H1 (cell line): ENCODE measurements at regions not wholly inside any gene's neighbourhood (a gene's known extent, or its start where the extent isn't known, plus 50 kb on each side); places are given as distances from the start of the nearest gene placed in this dataset.

Experiments used
- CTCF ChIA-PET: fragments of 300-600 bp; sonication (Branson Sonifier 250); formaldehyde crosslinking; loops from one replicate; lab custom pipeline; 2021; ENCODE audit not compliant: partially characterized antibody; lab: Charles Lee
- POLR2A ChIA-PET: fragments of 300-600 bp; sonication (Branson Sonifier 250); formaldehyde crosslinking; loops from one replicate; lab custom pipeline; 2021; ENCODE audit warnings: inconsistent platforms; ENCODE audit not compliant: partially characterized antibody; lab: Charles Lee
- DNase-seq, 2 experiments: peaks; one replicate each; pipeline versions ENCODE4 v3.0.0 to v3.0.0-alpha.2; 2010 to 2022; ENCODE audit warnings: low spot score in 2 of 2, low read depth in 1 of 2, mixed read lengths in 1 of 2
- FAIRE-seq: peaks from 2 replicates; lab custom pipeline; 2011; peaks lifted over from hg19 to GRCh38; lab: Jason Lieb, UNC
- H2AFZ ChIP-seq: 2 replicates; pipeline ENCODE4 v1.8.1; 2012; ENCODE audit warnings: low read length, inconsistent platforms
- H2AK5ac ChIP-seq: 2 replicates; pipeline ENCODE4 v1.6.1; 2013; ENCODE audit warnings: low read depth, low read length
- H2BK120ac ChIP-seq: replicated peaks from 2 replicates; pipeline ENCODE3; 2013; ENCODE audit warnings: low read depth, low read length, inconsistent platforms
- H2BK12ac ChIP-seq: 2 replicates; pipeline ENCODE4 v1.6.1; 2013; ENCODE audit warnings: low read depth, low read length
- H2BK15ac ChIP-seq: 2 replicates; pipeline ENCODE4 v1.6.1; 2013; ENCODE audit warnings: low read length
- H2BK20ac ChIP-seq: 2 replicates; pipeline ENCODE4 v1.6.1; 2013; ENCODE audit warnings: low read length
- H2BK5ac ChIP-seq: 2 replicates; pipeline ENCODE4 v1.6.1; 2013; ENCODE audit warnings: low read depth, low read length
- H3K14ac ChIP-seq: 2 replicates; pipeline ENCODE4 v1.6.1; 2013; ENCODE audit warnings: inconsistent platforms; ENCODE audit not compliant: insufficient read length
- H3K18ac ChIP-seq: 2 replicates; pipeline ENCODE4 v1.6.1; 2013; ENCODE audit warnings: low read length; ENCODE audit errors: extremely low read depth
- H3K23ac ChIP-seq: 2 replicates; pipeline ENCODE4 v1.6.1; 2013; ENCODE audit warnings: inconsistent platforms; ENCODE audit not compliant: insufficient read length
- H3K23me2 ChIP-seq: 2 replicates; pipeline ENCODE4 v1.6.1; 2013; ENCODE audit warnings: low read depth, low read length
- H3K27ac ChIP-seq: 2 replicates; pipeline ENCODE4 v1.6.1; 2011; ENCODE audit warnings: low read depth, low read length, inconsistent platforms
- H3K27me3 ChIP-seq, 4 experiments: replicated peaks in 1 of 4; 1 replicate in 1 of 4; 2 replicates in 3 of 4; pipeline versions ENCODE4 v1.6.1 to v1.8.1; 2011 to 2013; ENCODE audit warnings: low read length in 3 of 4, mild to moderate bottlenecking in 3 of 4, inconsistent platforms in 2 of 4, mixed read lengths in 2 of 4, moderate library complexity in 1 of 4; ENCODE audit not compliant: control insufficient read depth in 3 of 4, insufficient read depth in 3 of 4; ENCODE audit errors: extremely low read depth in 1 of 4
- H3K36me3 ChIP-seq, 4 experiments: 2 replicates each; pipeline versions ENCODE4 v1.6.1 to v1.8.1; 2011 to 2013; ENCODE audit warnings: mild to moderate bottlenecking in 4 of 4, low read length in 3 of 4, moderate library complexity in 2 of 4, control low read depth in 1 of 4, inconsistent platforms in 1 of 4; ENCODE audit not compliant: insufficient read depth in 4 of 4, control insufficient read depth in 2 of 4
- H3K4ac ChIP-seq: replicated peaks from 2 replicates; pipeline ENCODE3; 2013; ENCODE audit warnings: low read length, low read depth, mixed read lengths, inconsistent platforms; ENCODE audit not compliant: insufficient read length
- H3K4me1 ChIP-seq, 4 experiments: replicated peaks in 1 of 4; 1 replicate in 1 of 4; 2 replicates in 3 of 4; pipeline versions ENCODE4 v1.6.1 to v1.8.1; 2011 to 2013; ENCODE audit warnings: low read length in 3 of 4, inconsistent platforms in 2 of 4, mixed read lengths in 1 of 4; ENCODE audit not compliant: insufficient read depth in 4 of 4, control insufficient read depth in 3 of 4
- H3K4me2 ChIP-seq, 2 experiments: 2 replicates each; pipeline versions ENCODE4 v1.6.1 to v1.8.1; 2011 to 2013; ENCODE audit warnings: low read depth in 2 of 2, low read length in 2 of 2, control low read depth in 1 of 2, inconsistent platforms in 1 of 2, mild to moderate bottlenecking in 1 of 2; ENCODE audit not compliant: insufficient read depth in 1 of 2
- H3K4me3 ChIP-seq, 4 experiments: fragments of 200-600, 300-600 bp in 1 of 4; sonication (generic), shearing (Covaris generic), sonication (Bioruptor Twin) in 1 of 4; 2 replicates each; pipeline versions ENCODE4 v1.5.1 to v1.8.1; 2011 to 2016; ENCODE audit warnings: low read length in 4 of 4, low read depth in 3 of 4, control low read depth in 2 of 4, inconsistent platforms in 2 of 4, mild to moderate bottlenecking in 2 of 4, mixed read lengths in 1 of 4, moderate library complexity in 1 of 4; ENCODE audit not compliant: insufficient read depth in 2 of 4; ENCODE audit errors: extremely low read depth in 1 of 4
- H3K56ac ChIP-seq: replicated peaks from 2 replicates; pipeline ENCODE3; 2013; ENCODE audit warnings: low read depth, mild to moderate bottlenecking, mixed read lengths, low read length, inconsistent platforms; ENCODE audit not compliant: insufficient read length
- H3K79me1 ChIP-seq: 2 replicates; pipeline ENCODE4 v1.6.1; 2013; ENCODE audit warnings: low read depth, low read length, control low read depth
- H3K79me2 ChIP-seq, 2 experiments: 2 replicates each; pipeline versions ENCODE4 v1.6.1 to v1.8.1; 2012 to 2013; ENCODE audit warnings: low read length in 2 of 2, mild to moderate bottlenecking in 2 of 2, inconsistent platforms in 1 of 2; ENCODE audit not compliant: insufficient read depth in 2 of 2, control insufficient read depth in 1 of 2
- H3K9ac ChIP-seq, 4 experiments: replicated peaks in 1 of 4; 1 replicate in 1 of 4; 2 replicates in 3 of 4; pipeline versions ENCODE4 v1.6.1 to v1.8.1; 2011 to 2013; ENCODE audit warnings: low read depth in 3 of 4, low read length in 3 of 4, control low read depth in 2 of 4, mild to moderate bottlenecking in 2 of 4, moderate library complexity in 2 of 4, inconsistent platforms in 1 of 4; ENCODE audit errors: extremely low read depth in 1 of 4
- H3K9me3 ChIP-seq, 2 experiments: 2 replicates each; pipeline versions ENCODE4 v1.6.1 to v1.8.1; 2012 to 2013; ENCODE audit warnings: mild to moderate bottlenecking in 2 of 2, moderate library complexity in 2 of 2, control low read depth in 1 of 2, inconsistent platforms in 1 of 2, low read depth in 1 of 2, low read length in 1 of 2, mixed read lengths in 1 of 2; ENCODE audit not compliant: insufficient read depth in 2 of 2
- H4K20me1 ChIP-seq, 2 experiments: replicated peaks in 1 of 2; 2 replicates each; pipeline versions ENCODE3 to v1.8.1; 2011 to 2013; ENCODE audit warnings: inconsistent platforms in 2 of 2, low read length in 2 of 2, mild to moderate bottlenecking in 1 of 2; ENCODE audit not compliant: insufficient read depth in 2 of 2, control insufficient read depth in 1 of 2
- H4K5ac ChIP-seq: 2 replicates; pipeline ENCODE4 v1.6.1; 2013; ENCODE audit warnings: low read length, low read depth, mixed read lengths, inconsistent platforms; ENCODE audit not compliant: insufficient read length
- H4K8ac ChIP-seq: 2 replicates; pipeline ENCODE4 v1.8.0; 2013; ENCODE audit warnings: mild to moderate bottlenecking, moderate library complexity, low read length, inconsistent platforms; ENCODE audit not compliant: insufficient read depth; ENCODE audit errors: extremely low read depth
- H4K91ac ChIP-seq: replicated peaks from 2 replicates; pipeline ENCODE3; 2013; ENCODE audit warnings: low read length, mixed read lengths, inconsistent platforms; ENCODE audit not compliant: insufficient read length
- ATF3 ChIP-seq: IDR thresholded peaks from 2 replicates; pipeline ENCODE4 v1.6.1; 2011; ENCODE audit warnings: low read depth, mild to moderate bottlenecking, low read length; ENCODE audit not compliant: insufficient read depth
- CEBPB ChIP-seq: IDR thresholded peaks from 2 replicates; pipeline ENCODE4 v1.6.1; 2012; ENCODE audit warnings: low read depth, low read length
- EP300 ChIP-seq, 2 experiments: IDR thresholded peaks; 1 replicate in 1 of 2; 2 replicates in 1 of 2; pipeline ENCODE4 v1.6.1; 2011 to 2012; ENCODE audit warnings: low read depth in 2 of 2, low read length in 2 of 2, mild to moderate bottlenecking in 2 of 2, borderline replicate concordance in 1 of 2, inconsistent platforms in 1 of 2, moderate library complexity in 1 of 2
- KDM5A ChIP-seq: fragments of 200-600 bp; IDR thresholded peaks from 2 replicates; pipeline ENCODE4 v1.7.1; 2012; ENCODE audit warnings: mild to moderate bottlenecking, low read length, inconsistent platforms, mixed read lengths
- NANOG ChIP-seq: IDR thresholded peaks from 2 replicates; pipeline ENCODE4 v1.6.1; 2011; ENCODE audit warnings: low read length, low read depth, mild to moderate bottlenecking, inconsistent platforms; ENCODE audit not compliant: insufficient read depth, poor library complexity, severe bottlenecking
- PHF8 ChIP-seq: fragments of 200-600 bp; sonication (generic); conservative IDR thresholded peaks from 2 replicates; pipeline ENCODE4 v1.7.1; 2012; ENCODE audit warnings: low read depth, mild to moderate bottlenecking, inconsistent platforms, low read length, moderate library complexity
- RXRA ChIP-seq: IDR thresholded peaks from 2 replicates; pipeline ENCODE4 v1.6.1; 2011; ENCODE audit warnings: low read depth, mild to moderate bottlenecking, low read length, moderate library complexity; ENCODE audit not compliant: insufficient read depth
- SAP30 ChIP-seq: fragments of 300-600 bp; sonication (generic); IDR thresholded peaks from 2 replicates; pipeline ENCODE4 v1.7.1; 2012; ENCODE audit warnings: low read length, moderate library complexity, mild to moderate bottlenecking, inconsistent platforms; ENCODE audit not compliant: insufficient read depth, insufficient replicate concordance
- SIRT6 ChIP-seq: IDR thresholded peaks from one replicate; pipeline ENCODE4 v1.7.1; 2012; ENCODE audit warnings: low read length, inconsistent platforms
- TAF7 ChIP-seq: optimal IDR thresholded peaks from 2 replicates; pipeline ENCODE3; 2011; ENCODE audit warnings: low read depth, mild to moderate bottlenecking, inconsistent platforms, low read length, moderate library complexity, borderline replicate concordance
- TEAD4 ChIP-seq: IDR thresholded peaks from 2 replicates; pipeline ENCODE4 v1.6.1; 2012; ENCODE audit warnings: low read depth, low read length, inconsistent platforms, mixed read lengths
- USF2 ChIP-seq: IDR thresholded peaks from 2 replicates; pipeline ENCODE4 v1.6.1; 2011; ENCODE audit warnings: low read length, improper control_type of control experiment
- WGBS, 2 experiments: shearing (Covaris generic) in 1 of 2; methylation state at CpG; one replicate each; pipeline versions ENCODE4 v1.1.6 to v1.1.7; 2013 to 2015; ENCODE audit warnings: low lambda C conversion rate in 2 of 2, mixed read lengths in 2 of 2, inconsistent platforms in 1 of 2, low coverage in 1 of 2, missing lambda C conversion rate in 1 of 2; ENCODE audit not compliant: insufficient replicate concordance in 2 of 2, insufficient coverage in 1 of 2, insufficient read length in 1 of 2; ENCODE audit errors: extremely low coverage in 1 of 2, missing lambda C conversion rate in 1 of 2; 5-methylcytosine and 5-hydroxymethylcytosine counted together

GRCh38 chr20:48002517-48002970 lies 217.3 kb upstream of the SULF2 start:
- Histone ChIP-seq H3K4me2 (no peak overlapping the region), H4K20me1 (no peaks in the 10 kb centered on the region), H4K8ac (no peak overlapping the region), H3K4me1 (peaks cover 0 to 10% (median 0%) of the 10 kb centered on the region in 4 experiments; a peak in 2 of 7 replicates), H3K9ac (no peak overlapping the region), H2BK120ac (no peak overlapping the region), H3K9me3 (no peaks in the 10 kb centered on the region), H2BK12ac (no peak overlapping the region), H3K27me3 (no peaks in the 10 kb centered on the region), H4K91ac (no peak overlapping the region), H2BK20ac (no peak overlapping the region), H3K79me1 (no peaks in the 10 kb centered on the region), H2BK15ac (no peak overlapping the region), H4K5ac (no peak overlapping the region), H3K23me2 (no peaks in the 10 kb centered on the region), H3K4ac (no peak overlapping the region), H3K14ac (no peak overlapping the region), H2AK5ac (no peak overlapping the region), H3K23ac (no peak overlapping the region), H3K79me2 (no peaks in the 10 kb centered on the region), H2AFZ (peak overlapping the region; percentile 86; the same call in 1 of the 2 replicates), H3K56ac (no peak overlapping the region), H3K18ac (no peak overlapping the region; the same call in 1 of the 2 replicates), H3K36me3 (no peaks in the 10 kb centered on the region), H2BK5ac (no peak overlapping the region), H3K4me3 (no peak overlapping the region), H3K27ac (no peak overlapping the region)
- ChIA-PET POLR2A (no interaction called here), CTCF (interaction anchor here (1.2 kb wide), 1 partner anchor 148 kb away, joined by 3 read pairs; no protein-coding TSS in a partner anchor)
- TF ChIP-seq TEAD4 (no peak), ATF3 (no peak), KDM5A (no peak), SIRT6 (no peak), RXRA (no peak), TAF7 (no peak), SAP30 (no peak), NANOG (no peak), USF2 (no peak), CEBPB (no peak), EP300 (IDR thresholded peaks at IDR 0.05; ENCODE audit: borderline replicate concordance in 1 of 2, low read depth in 2 of 2, low read length in 2 of 2) (no peak), PHF8 (no peak)
- DNase-seq (no peak), FAIRE-seq (no peak)
- WGBS, 2 experiments = 71% methylated on average over 2 of the region's 2 CpGs; no CpG with 5 or more reads in 1 of the 2 experiments
